ENCODE measurements at regions not wholly inside any gene's neighbourhood (a gene's known extent, or its start where the extent isn't known, plus 50 kb on each side); places are given as distances from the start of the nearest gene placed in this dataset.

GRCh38 chr5:135628771-135629563 lies 50.2 kb upstream of the CXCL14 start:
- no peak for DNase-seq (ENCODE audit: low read depth)
